ENCODE measurements at regions not wholly inside any gene's neighbourhood (a gene's known extent, or its start where the extent isn't known, plus 50 kb on each side); places are given as distances from the start of the nearest gene placed in this dataset.

DNA sequence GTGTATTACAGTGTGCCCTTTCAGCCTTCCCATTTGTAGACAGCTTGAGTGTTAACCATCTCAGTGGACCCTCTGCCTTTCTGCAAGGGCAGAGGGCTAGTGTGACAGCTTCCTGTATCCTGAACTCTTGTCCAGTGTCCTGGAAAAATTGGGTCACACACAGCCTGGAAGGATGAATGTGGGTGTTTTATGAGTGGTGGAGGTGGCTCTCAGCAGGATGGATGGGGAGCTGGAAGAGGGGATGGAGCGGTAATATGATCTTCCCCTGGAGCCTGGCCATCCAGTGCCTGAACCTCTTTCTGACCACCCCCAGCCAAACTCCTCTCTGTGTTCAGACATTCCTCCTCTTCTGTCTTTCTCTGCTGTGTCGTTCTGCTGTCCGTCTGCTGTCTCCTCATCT, 113.0 kb downstream of the KIF4B start:
- TF ChIP-seq, protein P1, sequence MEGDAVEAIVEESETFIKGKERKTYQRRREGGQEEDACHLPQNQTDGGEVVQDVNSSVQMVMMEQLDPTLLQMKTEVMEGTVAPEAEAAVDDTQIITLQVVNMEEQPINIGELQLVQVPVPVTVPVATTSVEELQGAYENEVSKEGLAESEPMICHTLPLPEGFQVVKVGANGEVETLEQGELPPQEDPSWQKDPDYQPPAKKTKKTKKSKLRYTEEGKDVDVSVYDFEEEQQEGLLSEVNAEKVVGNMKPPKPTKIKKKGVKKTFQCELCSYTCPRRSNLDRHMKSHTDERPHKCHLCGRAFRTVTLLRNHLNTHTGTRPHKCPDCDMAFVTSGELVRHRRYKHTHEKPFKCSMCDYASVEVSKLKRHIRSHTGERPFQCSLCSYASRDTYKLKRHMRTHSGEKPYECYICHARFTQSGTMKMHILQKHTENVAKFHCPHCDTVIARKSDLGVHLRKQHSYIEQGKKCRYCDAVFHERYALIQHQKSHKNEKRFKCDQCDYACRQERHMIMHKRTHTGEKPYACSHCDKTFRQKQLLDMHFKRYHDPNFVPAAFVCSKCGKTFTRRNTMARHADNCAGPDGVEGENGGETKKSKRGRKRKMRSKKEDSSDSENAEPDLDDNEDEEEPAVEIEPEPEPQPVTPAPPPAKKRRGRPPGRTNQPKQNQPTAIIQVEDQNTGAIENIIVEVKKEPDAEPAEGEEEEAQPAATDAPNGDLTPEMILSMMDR (IDR thresholded peaks at IDR 0.05; ENCODE audit: low read depth, low read length), result no peak
- DNase-seq (ENCODE audit: low read depth, low spot score), result no peak
- H3K4me3 ChIP-seq (ENCODE audit: low read depth, low read length), result no peak overlapping the region
- in situ Hi-C loops (cut with HindIII; ENCODE audit: low sequenced_read_pairs), result no loop called here

DNA sequence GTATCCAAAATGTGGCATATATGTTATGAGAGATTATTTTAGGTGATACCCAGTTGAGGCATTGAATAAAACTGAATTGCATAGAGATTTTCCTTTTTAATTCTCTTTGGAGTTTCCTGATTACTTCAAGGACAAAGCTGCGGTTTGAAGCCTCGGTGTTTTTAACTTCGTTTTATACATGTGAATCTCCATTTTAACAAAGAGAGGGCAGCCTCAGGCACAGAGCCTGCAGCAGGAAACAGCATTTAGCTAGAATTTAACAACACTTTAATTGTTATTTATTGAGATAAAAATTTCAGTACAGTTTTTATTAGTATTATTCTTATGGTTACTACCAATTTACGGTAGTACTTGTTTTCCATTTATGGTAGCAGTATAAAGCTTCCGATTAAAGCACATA, 114.0 kb downstream of the KIF4B start:
- in situ Hi-C loops (cut with HindIII; ENCODE audit: low sequenced_read_pairs), result no loop called here
- H3K4me3 ChIP-seq (ENCODE audit: low read depth, low read length), result no peak overlapping the region
- DNase-seq (ENCODE audit: low read depth, low spot score), result no peak
- TF ChIP-seq, protein P1 (IDR thresholded peaks at IDR 0.05; ENCODE audit: low read depth, low read length), result no peak

DNA sequence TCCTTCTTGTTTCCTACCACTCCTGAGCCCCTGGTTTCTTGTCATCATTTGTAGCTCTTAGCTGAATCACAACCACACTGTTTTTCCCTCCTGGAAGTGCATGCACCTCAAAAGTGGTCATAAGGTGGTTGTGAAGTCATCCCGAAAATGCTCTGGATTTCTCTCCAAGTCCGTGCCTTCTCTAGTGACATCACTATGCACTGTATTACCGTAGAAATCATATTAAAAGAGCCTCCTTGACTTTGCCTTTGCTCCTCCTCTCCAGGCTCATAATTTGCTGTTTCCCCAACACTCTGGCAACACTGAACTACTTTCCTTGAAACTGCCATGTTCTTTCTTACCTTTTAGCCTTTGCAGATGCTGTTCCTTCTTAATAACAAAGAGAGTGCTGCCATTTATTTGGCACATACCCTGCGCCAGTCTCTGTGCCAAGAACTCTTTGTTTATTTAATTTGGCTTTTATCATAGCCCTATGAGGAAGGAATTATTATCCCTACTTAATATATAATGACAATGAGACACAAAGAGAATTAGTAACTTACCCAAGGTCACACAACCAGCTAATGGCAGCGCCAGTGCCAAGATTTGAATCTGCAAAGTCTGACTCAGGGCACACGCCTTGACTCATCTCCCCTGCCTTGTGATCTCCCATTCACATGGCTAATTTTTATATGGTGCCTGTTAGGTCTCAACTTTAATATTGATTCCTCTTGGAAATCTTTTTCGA, 115.4 kb downstream of the KIF4B start:
- no peak overlapping the region for H3K4me3 ChIP-seq (ENCODE audit: low read depth, low read length)
- TF ChIP-seq, protein P1 (IDR thresholded peaks at IDR 0.05; ENCODE audit: low read depth, low read length), result no peak
- in situ Hi-C loops (cut with HindIII; ENCODE audit: low sequenced_read_pairs), result no loop called here
- no peak for DNase-seq (ENCODE audit: low read depth, low spot score)

DNA sequence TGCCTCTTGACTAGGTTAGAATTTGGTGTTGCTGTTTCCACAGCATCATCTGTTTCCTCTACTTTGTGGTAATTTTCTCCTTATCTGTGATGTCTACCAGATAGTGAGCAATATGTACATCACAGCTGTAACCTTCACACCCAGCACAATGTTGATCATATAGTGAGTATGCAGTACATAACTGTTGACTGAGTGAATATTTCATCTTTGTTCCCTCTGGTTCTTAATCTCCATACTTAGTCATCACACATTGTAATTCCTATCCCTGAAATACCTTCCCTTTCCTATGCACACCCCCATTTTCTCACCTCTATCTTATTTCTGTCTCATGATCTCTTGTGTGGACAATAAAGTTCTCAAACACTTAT, 115.9 kb downstream of the KIF4B start:
- TF ChIP-seq, protein P1 (IDR thresholded peaks at IDR 0.05; ENCODE audit: low read depth, low read length), result no peak
- H3K4me3 ChIP-seq (ENCODE audit: low read depth, low read length), result no peak overlapping the region
- no peak for DNase-seq (ENCODE audit: low read depth, low spot score)
- in situ Hi-C loops (cut with HindIII; ENCODE audit: low sequenced_read_pairs), result no loop called here

DNA sequence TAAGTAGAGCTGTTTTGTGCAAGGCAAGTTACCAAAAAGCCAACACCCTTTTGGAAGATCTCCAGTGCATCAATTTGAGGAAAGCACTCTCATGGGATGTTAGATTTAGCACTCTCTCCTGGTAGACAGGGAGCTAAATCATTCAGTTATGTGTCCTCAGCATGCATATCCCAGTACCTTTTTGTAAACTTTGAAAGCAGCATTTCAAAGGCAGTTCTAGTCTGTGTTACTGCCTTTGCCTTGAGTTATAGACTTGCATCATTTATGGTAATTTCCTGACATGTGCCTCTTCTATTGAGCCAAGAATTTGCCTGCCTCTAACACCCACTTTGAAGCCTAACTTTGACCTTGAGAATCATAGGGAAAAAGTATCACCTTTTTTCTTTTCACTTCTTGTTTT, 120.6 kb downstream of the KIF4B start:
- no peak for DNase-seq (ENCODE audit: low read depth, low spot score)
- TF ChIP-seq, protein P1 (IDR thresholded peaks at IDR 0.05; ENCODE audit: low read depth, low read length), result no peak
- in situ Hi-C loops (cut with HindIII; ENCODE audit: low sequenced_read_pairs), result no loop called here
- no peak overlapping the region for H3K4me3 ChIP-seq (ENCODE audit: low read depth, low read length)

DNA sequence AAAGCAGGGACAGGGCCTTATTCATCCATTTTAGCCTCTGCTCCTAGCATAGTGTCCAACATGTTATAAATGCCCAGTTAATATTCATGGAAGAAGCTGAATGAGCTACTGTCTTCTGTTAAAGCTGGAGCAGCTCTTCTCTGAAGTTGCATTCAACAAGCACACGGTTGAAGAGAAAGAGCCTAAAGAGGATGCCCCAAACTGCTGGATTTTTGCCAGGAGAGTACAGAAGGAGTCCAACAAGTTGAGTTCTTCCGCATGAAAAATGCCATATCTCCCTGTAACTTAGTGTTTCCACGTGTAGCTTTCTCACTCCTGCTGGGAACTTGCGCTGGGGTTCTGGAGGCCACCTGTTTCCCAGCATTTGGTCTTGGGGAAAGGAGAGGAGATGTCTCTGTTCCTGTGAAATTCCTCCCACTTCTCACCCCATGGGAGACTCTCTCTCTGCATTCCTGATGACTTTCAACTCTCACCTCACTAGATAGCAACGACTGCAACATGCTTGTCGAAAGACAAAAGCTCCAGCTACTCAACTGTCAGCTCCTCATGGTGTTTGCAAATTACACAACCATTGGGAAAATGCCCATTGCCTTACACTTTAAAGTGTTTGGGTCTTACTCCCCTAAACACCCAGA, 122.8 kb downstream of the KIF4B start:
- TF ChIP-seq, protein P1 (IDR thresholded peaks at IDR 0.05; ENCODE audit: low read depth, low read length), result no peak
- no peak for DNase-seq (ENCODE audit: low read depth, low spot score)
- H3K4me3 ChIP-seq (ENCODE audit: low read depth, low read length), result no peak overlapping the region
- in situ Hi-C loops (cut with HindIII; ENCODE audit: low sequenced_read_pairs), result no loop called here
